Stimulated activated CD4-positive, alpha-beta T cell treated with anti-CD3 and anti-CD28 coated beads, TNF-alpha, amount 100 ng/mL, for 4 hours (primary cell): ENCODE measurements at regions not wholly inside any gene's neighbourhood (a gene's known extent, or its start where the extent isn't known, plus 50 kb on each side); places are given as distances from the start of the nearest gene placed in this dataset.
"Not testable (repeated sequence)": the region's sequence is repeated elsewhere in the genome, so short reads cannot be mapped to it uniquely, and the experiment has no call there.

Experiments used
- DNase-seq, 3 experiments: peaks; one replicate each; pipeline ENCODE4 v3.0.0-alpha.2; 2020; ENCODE audit warnings: low read depth in 3 of 3

GRCh38 chr2:238747557-238747956 lies 100.3 kb upstream of the TWIST2 start:
- no peak for DNase-seq

- no peak for DNase-seq
Measured at GRCh38 chr2:238750212-238750904, 97.5 kb upstream of the TWIST2 start.

- no peak for DNase-seq
Measured at GRCh38 chr2:238754259-238754658, 93.6 kb upstream of the TWIST2 start.

GRCh38 chr2:238761868-238762267 lies 86.0 kb upstream of the TWIST2 start:
- DNase-seq, result no peak

- no peak for DNase-seq
Measured at GRCh38 chr2:238763471-238763995, 84.4 kb upstream of the TWIST2 start.

- no peak for DNase-seq
Measured at GRCh38 chr2:238765590-238765989, 82.3 kb upstream of the TWIST2 start.

GRCh38 chr2:238771218-238771617 lies 76.7 kb upstream of the TWIST2 start:
- no peak for DNase-seq

- no peak for DNase-seq
Measured at GRCh38 chr2:238771639-238772038, 76.2 kb upstream of the TWIST2 start.

- DNase-seq, result no peak
Measured at GRCh38 chr2:238772635-238773297, 75.1 kb upstream of the TWIST2 start.

- no peak for DNase-seq
Measured at GRCh38 chr2:238773472-238773871, 74.4 kb upstream of the TWIST2 start.

GRCh38 chr2:238774071-238774470 lies 73.8 kb upstream of the TWIST2 start:
- DNase-seq, result no peak

GRCh38 chr2:238774980-238775509 lies 72.8 kb upstream of the TWIST2 start:
- DNase-seq, result no peak

- DNase-seq, result no peak
Measured at GRCh38 chr2:238775591-238775990, 72.3 kb upstream of the TWIST2 start.

- no peak for DNase-seq
Measured at GRCh38 chr2:238776003-238776760, 71.7 kb upstream of the TWIST2 start.

- DNase-seq, result not testable (repeated sequence)
Measured at GRCh38 chr2:238776761-238777046, 71.2 kb upstream of the TWIST2 start.

- DNase-seq, result no peak
Measured at GRCh38 chr2:238777369-238778067, 70.4 kb upstream of the TWIST2 start.

GRCh38 chr2:238784671-238785527 lies 63.0 kb upstream of the TWIST2 start:
- peak; percentile 16 to 31 (median 20) for DNase-seq

- no peak for DNase-seq
Measured at GRCh38 chr2:238785528-238785860, 62.4 kb upstream of the TWIST2 start.

GRCh38 chr2:238786379-238786778 lies 61.5 kb upstream of the TWIST2 start:
- no peak for DNase-seq

- DNase-seq, result no peak
Measured at GRCh38 chr2:238786792-238787490, 60.9 kb upstream of the TWIST2 start.
